ENCODE measurements at regions not wholly inside any gene's neighbourhood (a gene's known extent, or its start where the extent isn't known, plus 50 kb on each side); places are given as distances from the start of the nearest gene placed in this dataset.

DNA sequence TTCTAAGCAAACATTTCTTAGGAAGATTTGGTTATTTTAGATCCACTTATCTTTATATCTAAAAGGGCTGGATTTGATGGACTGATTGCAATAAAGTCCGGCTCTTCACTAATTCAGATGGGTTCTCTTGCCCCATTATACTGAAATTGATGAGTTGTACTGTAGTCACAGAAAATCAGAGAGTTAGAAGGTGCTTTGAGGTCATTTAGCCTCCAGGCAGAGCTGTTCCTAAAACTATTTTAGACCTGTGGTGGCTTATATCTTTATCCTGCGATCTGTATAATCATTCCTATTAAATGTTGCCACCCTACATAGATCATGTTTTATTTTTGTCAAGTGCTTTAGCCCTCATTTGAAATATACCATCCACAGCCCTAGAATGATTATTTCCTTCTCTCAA, 61.3 kb upstream of the ATXN1 start:
- TF ChIP-seq POLR2AphosphoS5 (IDR thresholded peaks at IDR 0.05) = no peak
- TF ChIP-seq, protein P1, sequence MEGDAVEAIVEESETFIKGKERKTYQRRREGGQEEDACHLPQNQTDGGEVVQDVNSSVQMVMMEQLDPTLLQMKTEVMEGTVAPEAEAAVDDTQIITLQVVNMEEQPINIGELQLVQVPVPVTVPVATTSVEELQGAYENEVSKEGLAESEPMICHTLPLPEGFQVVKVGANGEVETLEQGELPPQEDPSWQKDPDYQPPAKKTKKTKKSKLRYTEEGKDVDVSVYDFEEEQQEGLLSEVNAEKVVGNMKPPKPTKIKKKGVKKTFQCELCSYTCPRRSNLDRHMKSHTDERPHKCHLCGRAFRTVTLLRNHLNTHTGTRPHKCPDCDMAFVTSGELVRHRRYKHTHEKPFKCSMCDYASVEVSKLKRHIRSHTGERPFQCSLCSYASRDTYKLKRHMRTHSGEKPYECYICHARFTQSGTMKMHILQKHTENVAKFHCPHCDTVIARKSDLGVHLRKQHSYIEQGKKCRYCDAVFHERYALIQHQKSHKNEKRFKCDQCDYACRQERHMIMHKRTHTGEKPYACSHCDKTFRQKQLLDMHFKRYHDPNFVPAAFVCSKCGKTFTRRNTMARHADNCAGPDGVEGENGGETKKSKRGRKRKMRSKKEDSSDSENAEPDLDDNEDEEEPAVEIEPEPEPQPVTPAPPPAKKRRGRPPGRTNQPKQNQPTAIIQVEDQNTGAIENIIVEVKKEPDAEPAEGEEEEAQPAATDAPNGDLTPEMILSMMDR (IDR thresholded peaks at IDR 0.05) = no peak
